Astrocyte of the cerebellum (primary cell): ENCODE measurements at regions not wholly inside any gene's neighbourhood (a gene's known extent, or its start where the extent isn't known, plus 50 kb on each side); places are given as distances from the start of the nearest gene placed in this dataset.

Source experiments
- DNase-seq: peaks from one replicate; pipeline ENCODE4 v3.0.0-alpha.2; 2011; ENCODE audit warnings: low read depth
- H3K4me3 ChIP-seq: 2 replicates; pipeline ENCODE4 v1.5.1; 2011; ENCODE audit warnings: mild to moderate bottlenecking, low read depth, low read length, moderate library complexity
- in situ Hi-C: cut with HindIII; loops from 2 replicates; pipeline ENCODE4 v1.10.0; 2017; ENCODE audit warnings: low sequenced_read_pairs
- TF ChIP-seq, protein P1 (sequence below): IDR thresholded peaks from 2 replicates; pipeline ENCODE4 v1.5.1; 2012; ENCODE audit warnings: low read length, low read depth, moderate library complexity, mild to moderate bottlenecking; ENCODE audit errors: missing control alignments

DNA sequence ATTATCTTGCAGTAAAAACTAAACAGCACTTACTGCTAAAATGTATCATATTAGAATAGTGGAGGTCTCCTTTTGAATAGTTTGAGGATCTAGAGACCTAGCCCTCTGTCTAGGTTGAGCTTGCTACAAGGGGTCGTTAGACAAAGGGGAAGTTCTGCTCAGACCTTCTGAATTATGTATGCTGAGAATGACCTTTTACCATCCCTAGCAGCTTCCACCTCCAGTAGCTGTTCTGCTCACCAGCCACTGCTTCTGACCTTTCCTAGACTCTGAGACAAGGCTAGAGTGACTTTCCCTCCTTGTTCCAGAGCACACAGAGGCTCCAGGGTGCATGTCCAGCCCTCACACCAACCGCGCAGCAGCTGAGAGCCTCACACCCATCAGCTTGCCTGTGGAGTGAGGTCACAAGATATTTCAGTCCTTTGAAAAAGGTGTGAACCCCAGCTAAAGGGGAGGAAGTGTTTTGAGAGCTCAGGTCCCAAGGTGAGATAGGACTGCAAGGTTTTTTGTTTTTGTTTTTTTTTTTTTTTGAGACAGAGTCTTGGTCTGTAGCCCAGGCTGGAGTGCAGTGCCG lies 289.3 kb upstream of the TNP1 start:
- no peak for DNase-seq
- H3K4me3 ChIP-seq = no peak overlapping the region
- TF ChIP-seq, protein P1, sequence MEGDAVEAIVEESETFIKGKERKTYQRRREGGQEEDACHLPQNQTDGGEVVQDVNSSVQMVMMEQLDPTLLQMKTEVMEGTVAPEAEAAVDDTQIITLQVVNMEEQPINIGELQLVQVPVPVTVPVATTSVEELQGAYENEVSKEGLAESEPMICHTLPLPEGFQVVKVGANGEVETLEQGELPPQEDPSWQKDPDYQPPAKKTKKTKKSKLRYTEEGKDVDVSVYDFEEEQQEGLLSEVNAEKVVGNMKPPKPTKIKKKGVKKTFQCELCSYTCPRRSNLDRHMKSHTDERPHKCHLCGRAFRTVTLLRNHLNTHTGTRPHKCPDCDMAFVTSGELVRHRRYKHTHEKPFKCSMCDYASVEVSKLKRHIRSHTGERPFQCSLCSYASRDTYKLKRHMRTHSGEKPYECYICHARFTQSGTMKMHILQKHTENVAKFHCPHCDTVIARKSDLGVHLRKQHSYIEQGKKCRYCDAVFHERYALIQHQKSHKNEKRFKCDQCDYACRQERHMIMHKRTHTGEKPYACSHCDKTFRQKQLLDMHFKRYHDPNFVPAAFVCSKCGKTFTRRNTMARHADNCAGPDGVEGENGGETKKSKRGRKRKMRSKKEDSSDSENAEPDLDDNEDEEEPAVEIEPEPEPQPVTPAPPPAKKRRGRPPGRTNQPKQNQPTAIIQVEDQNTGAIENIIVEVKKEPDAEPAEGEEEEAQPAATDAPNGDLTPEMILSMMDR = no peak
- in situ Hi-C loops = no loop called here

DNA sequence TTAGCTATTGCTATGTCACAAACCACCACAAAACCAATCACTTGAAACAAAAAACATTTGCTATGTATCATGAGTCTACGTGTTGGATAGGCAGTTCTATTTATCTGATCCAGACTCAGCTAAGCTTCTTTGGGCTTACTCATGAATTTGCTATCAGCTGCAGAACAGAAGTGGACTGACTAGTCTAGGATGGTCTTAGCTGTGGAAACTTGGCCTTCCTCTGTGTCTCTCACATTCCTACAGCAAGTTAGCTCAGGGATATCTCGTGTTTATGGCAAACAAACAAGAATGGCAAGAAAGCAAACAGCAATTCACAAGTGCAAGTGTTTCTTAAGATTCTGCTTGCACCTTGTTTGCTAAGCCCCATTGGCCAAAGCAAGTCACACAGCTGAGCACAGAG lies 288.0 kb upstream of the TNP1 start:
- TF ChIP-seq, protein P1 = no peak
- DNase-seq = no peak
- in situ Hi-C loops = no loop called here
- no peak overlapping the region for H3K4me3 ChIP-seq

DNA sequence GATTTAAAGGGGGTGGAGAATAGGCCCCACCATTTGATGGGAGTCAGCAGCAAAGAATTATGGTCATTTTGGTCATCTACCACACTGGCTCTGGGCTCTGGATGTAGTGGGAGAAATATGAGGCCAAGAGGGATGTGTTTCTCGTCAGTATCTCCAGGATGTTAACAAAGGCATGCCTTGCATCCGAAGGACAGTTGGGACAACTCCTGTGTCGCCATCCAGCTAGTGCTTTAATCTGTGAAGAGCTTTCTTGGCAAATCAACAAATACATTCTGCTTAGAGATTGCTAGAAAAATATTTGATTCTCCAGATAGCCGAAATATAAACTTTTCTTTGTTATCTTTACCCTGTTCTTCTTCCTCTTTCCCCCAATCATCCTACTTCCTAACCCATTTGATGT lies 287.1 kb upstream of the TNP1 start:
- in situ Hi-C loops = no loop called here
- DNase-seq = no peak
- TF ChIP-seq, protein P1 = no peak

DNA sequence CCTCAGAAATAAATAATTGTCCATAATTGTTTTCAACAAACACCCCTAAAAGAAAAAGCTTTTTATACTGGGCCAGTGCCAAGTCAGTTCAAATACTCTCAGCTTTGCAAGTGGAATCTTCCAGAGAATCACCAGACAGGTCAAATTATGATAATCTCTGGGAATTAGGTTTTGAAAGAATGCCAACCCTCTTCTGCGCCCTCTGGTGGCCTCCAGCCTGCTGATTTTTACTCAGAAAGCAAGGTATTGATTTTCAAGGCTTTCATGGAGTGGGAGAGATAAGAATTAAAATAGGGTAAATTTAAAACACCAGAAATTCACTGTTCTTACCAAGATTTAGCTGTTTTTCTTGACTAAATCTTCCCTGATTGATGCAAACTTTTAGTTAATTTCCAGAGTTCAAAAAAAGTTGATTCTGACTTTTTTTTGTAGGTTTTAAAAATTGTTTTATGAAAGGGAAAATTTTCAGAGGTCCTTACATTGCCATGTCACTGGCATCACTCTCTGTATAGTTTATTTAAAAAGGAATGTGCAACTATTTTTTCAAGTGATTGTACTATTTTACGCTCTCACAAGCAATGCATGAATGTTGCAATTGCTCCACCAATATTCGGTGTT lies 282.9 kb upstream of the TNP1 start:
- no peak for DNase-seq
- TF ChIP-seq, protein P1 = peak; percentile 41
- in situ Hi-C loops = no loop called here
- H3K4me3 ChIP-seq = no peak overlapping the region

More for the DNA sequence above, 287.1 kb upstream of the TNP1 start:
- no peak overlapping the region for H3K4me3 ChIP-seq

DNA sequence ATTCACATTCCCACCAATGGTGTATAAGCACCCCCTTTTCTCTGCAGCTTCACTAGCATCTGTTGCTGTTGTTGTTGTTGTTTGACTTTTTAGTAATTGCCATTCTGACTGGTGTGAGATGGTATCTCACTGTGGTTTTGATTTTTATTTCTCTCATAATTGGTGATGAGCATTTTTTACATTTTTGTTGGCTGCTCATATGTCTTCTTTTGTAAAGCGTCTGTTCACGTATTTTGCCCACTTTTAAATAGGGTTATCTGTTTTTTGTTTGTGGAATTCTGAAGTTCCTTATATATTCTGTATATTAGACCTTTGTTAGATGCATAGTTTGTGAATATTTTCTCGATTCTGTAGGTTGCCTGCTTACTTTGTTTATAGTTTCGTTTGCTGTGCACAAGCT lies 278.4 kb upstream of the TNP1 start:
- TF ChIP-seq, protein P1 = no peak
- H3K4me3 ChIP-seq = no peak overlapping the region
- in situ Hi-C loops = no loop called here
- DNase-seq = no peak

DNA sequence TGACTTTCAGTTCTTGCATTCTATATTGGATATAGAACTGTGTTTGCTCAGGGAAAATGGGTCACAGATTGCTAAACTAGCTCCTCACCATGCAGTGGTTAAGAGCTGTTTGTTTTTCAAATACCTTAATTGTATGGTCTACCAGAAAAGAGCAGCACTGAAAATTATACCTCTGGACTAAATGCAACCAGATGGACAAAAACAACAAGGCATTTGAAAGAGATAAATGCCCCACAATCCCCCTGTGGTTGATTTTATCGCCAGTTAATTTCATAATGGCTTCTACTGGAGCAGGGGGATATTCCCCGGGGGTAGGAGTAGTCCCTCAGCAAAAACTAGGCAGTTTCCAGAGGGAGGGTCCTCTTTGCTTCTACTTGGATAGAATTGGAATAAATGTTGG lies 267.9 kb upstream of the TNP1 start:
- in situ Hi-C loops = no loop called here
- H3K4me3 ChIP-seq = no peak overlapping the region
- TF ChIP-seq, protein P1 = no peak
- DNase-seq = peak; percentile 37
